Upper lobe of left lung (tissue), 4 donors: ENCODE measurements at regions not wholly inside any gene's neighbourhood (a gene's known extent, or its start where the extent isn't known, plus 50 kb on each side); places are given as distances from the start of the nearest gene placed in this dataset.

ENCODE experiments used
- CTCF ChIP-seq, 6 experiments: fragments of 450-650 bp in 4 of 6; fragments of 200-600 bp in 2 of 6; sonication (generic) in 2 of 6; IDR thresholded peaks; one replicate each; pipeline ENCODE4 v1.5.1; 2016 to 2019; ENCODE audit warnings: antibody characterized with exemption in 6 of 6
- EP300 ChIP-seq, 4 donors: sonication (generic); formaldehyde crosslinking; IDR thresholded peaks; one replicate each; pipeline ENCODE4 v1.5.1; 2017; ENCODE audit warnings: antibody characterized with exemption in 4 of 4, control low read depth in 2 of 4

DNA sequence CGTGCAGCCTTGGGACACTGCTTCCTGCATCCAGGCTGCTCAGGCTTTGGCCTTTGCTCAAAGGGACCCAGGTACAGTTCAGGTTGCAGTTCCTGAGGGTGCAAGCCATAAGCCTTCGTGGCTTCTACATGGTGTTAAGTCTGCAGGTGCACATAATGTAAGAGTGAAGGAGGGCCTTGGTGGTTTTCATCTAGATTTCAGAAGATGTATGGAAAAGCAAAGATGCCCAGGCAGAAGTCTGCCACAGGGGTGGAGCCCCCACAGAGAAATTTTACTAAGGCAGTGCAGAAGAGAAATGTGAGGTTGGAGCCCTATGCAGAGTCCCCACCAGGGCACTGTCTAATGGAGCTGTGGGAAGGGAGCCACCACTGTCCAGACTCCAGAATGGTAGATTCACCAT is 200.9 kb downstream of the ICE1 start:
- TF ChIP-seq CTCF (IDR thresholded peaks at IDR 0.05) (no peak), EP300 (IDR thresholded peaks at IDR 0.05) (no peak)
